ENCODE measurements at regions not wholly inside any gene's neighbourhood (a gene's known extent, or its start where the extent isn't known, plus 50 kb on each side); places are given as distances from the start of the nearest gene placed in this dataset.

GRCh38 chr17:71335212-71335611 lies 785.6 kb upstream of the SOX9 start:
- Histone ChIP-seq H3K23me2 (ENCODE audit: low read depth, low read length) (no peaks in the 10 kb centered on the region; the same call in 1 of the 2 replicates), H3K79me2 (ENCODE audit: control insufficient read depth in 1 of 2, insufficient read depth in 2 of 2, low read length in 2 of 2) (no peaks in the 10 kb centered on the region), H4K20me1 (replicated peaks in 1 of 2; ENCODE audit: control insufficient read depth in 1 of 2, insufficient read depth in 2 of 2, low read length in 2 of 2) (no peaks in the 10 kb centered on the region), H3K4me1 (replicated peaks in 1 of 4; ENCODE audit: control insufficient read depth in 3 of 4, insufficient read depth in 4 of 4, low read length in 3 of 4) (0 out of 7 replicates have a peak, but pooled peaks cover 0 to 1% (median 0%) of the 10 kb centered on the region in 4 experiments), H2AFZ (ENCODE audit: low read length) (no peak overlapping the region), H3K4me3 (ENCODE audit: extremely low read depth in 1 of 4, insufficient read depth in 2 of 4, low read depth in 3 of 4, low read length in 4 of 4) (no peak overlapping the region), H2BK15ac (ENCODE audit: low read length) (no peak overlapping the region), H2BK20ac (ENCODE audit: low read length) (no peak overlapping the region), H2BK120ac (replicated peaks; ENCODE audit: low read depth, low read length) (no peak overlapping the region), H3K9me3 (ENCODE audit: insufficient read depth in 2 of 2, low read depth in 1 of 2, low read length in 1 of 2) (no peaks in the 10 kb centered on the region), H3K4ac (replicated peaks; ENCODE audit: insufficient read length, low read depth, low read length) (no peak overlapping the region), H2BK5ac (ENCODE audit: low read depth, low read length) (no peak overlapping the region), H3K36me3 (ENCODE audit: control insufficient read depth in 2 of 4, insufficient read depth in 4 of 4, low read length in 3 of 4) (no peaks in the 10 kb centered on the region), H3K4me2 (ENCODE audit: insufficient read depth in 1 of 2, low read depth in 2 of 2, low read length in 2 of 2) (no peak overlapping the region), H4K91ac (replicated peaks; ENCODE audit: insufficient read length, low read length) (no peak overlapping the region), H4K5ac (ENCODE audit: insufficient read length, low read depth, low read length) (no peak overlapping the region), H3K56ac (replicated peaks; ENCODE audit: insufficient read length, low read depth, low read length) (no peak overlapping the region), H3K27me3 (replicated peaks in 1 of 4; ENCODE audit: control insufficient read depth in 3 of 4, extremely low read depth in 1 of 4, insufficient read depth in 3 of 4, low read length in 3 of 4) (no peaks in the 10 kb centered on the region), H3K14ac (ENCODE audit: insufficient read length) (no peak overlapping the region), H2AK5ac (ENCODE audit: low read depth, low read length) (no peak overlapping the region), H2BK12ac (ENCODE audit: low read depth, low read length) (no peak overlapping the region), H3K23ac (ENCODE audit: insufficient read length) (no peak overlapping the region), H4K8ac (ENCODE audit: extremely low read depth, insufficient read depth, low read length) (no peak overlapping the region), H3K18ac (ENCODE audit: extremely low read depth, low read length) (no peak overlapping the region), H3K27ac (ENCODE audit: low read depth, low read length) (no peak overlapping the region), H3K9ac (replicated peaks in 1 of 4; ENCODE audit: extremely low read depth in 1 of 4, low read depth in 3 of 4, low read length in 3 of 4) (no peak overlapping the region), H3K79me1 (ENCODE audit: low read depth, low read length) (no peaks in the 10 kb centered on the region)
- FAIRE-seq = no peak
- DNase-seq (ENCODE audit: low read depth in 1 of 2, low spot score in 2 of 2) = no peak
- ChIA-PET POLR2A (ENCODE audit: partially characterized antibody) (no interaction called here), CTCF (ENCODE audit: partially characterized antibody) (interaction anchor here (1.1 kb wide), 1 partner anchor 126 kb away, joined by 4 read pairs; no protein-coding TSS in a partner anchor)
- TF ChIP-seq RAD21 (IDR thresholded peaks at IDR 0.05 in 1 of 2, conservative IDR thresholded peaks at IDR 0.05 in 1 of 2; ENCODE audit: low read depth in 2 of 2, low read length in 2 of 2) (no peak), POLR2A (IDR thresholded peaks at IDR 0.05; ENCODE audit: control extremely low read depth in 1 of 2, low read depth in 2 of 2, low read length in 2 of 2) (no peak), ATF3 (IDR thresholded peaks at IDR 0.05; ENCODE audit: insufficient read depth, low read depth, low read length) (no peak), CBX5 (IDR thresholded peaks at IDR 0.05; ENCODE audit: low read depth, low read length) (no peak)
